HL-60 (cell line): ENCODE measurements at regions not wholly inside any gene's neighbourhood (a gene's known extent, or its start where the extent isn't known, plus 50 kb on each side); places are given as distances from the start of the nearest gene placed in this dataset.
"Not testable (repeated sequence)": the region's sequence is repeated elsewhere in the genome, so short reads cannot be mapped to it uniquely, and the experiment has no call there.

Experiments
- DNase-seq, 2 experiments: peaks; one replicate each; pipeline ENCODE4 v3.0.0-alpha.2; 2010 to 2020; ENCODE audit warnings: low read depth in 1 of 2, low spot score in 1 of 2
- H3K27ac ChIP-seq: fragments of 250-450 bp; sonication (Bioruptor Pico); replicated peaks from 2 replicates; pipeline ENCODE4 v1.5.1; 2020; ENCODE audit warnings: mild to moderate bottlenecking, moderate library complexity
- H3K27me3 ChIP-seq: fragments of 250-450 bp; sonication (Bioruptor Pico); 2 replicates; pipeline ENCODE4 v1.5.1; 2021; ENCODE audit warnings: mild to moderate bottlenecking, moderate library complexity; ENCODE audit not compliant: insufficient read depth, poor library complexity, severe bottlenecking
- H3K4me3 ChIP-seq: replicated peaks from 2 replicates; pipeline ENCODE4 v1.5.1; 2011; ENCODE audit warnings: mild to moderate bottlenecking, control low read depth, low read length; ENCODE audit not compliant: insufficient read depth
- GABPA ChIP-seq: IDR thresholded peaks from 2 replicates; pipeline ENCODE4 v1.6.1; 2012; ENCODE audit warnings: low read depth
- POLR2AphosphoS5 ChIP-seq: IDR thresholded peaks from 2 replicates; pipeline ENCODE4 v1.6.1; 2012; ENCODE audit warnings: low read depth
- SPI1 ChIP-seq: IDR thresholded peaks from 2 replicates; pipeline ENCODE4 v1.6.1; 2012; ENCODE audit warnings: low read depth, mild to moderate bottlenecking, borderline replicate concordance
- TF ChIP-seq, protein P1 (sequence below): IDR thresholded peaks from one replicate; pipeline ENCODE4 v1.5.1; 2011; ENCODE audit warnings: low read length, control low read depth, inconsistent platforms; ENCODE audit not compliant: insufficient read depth
- TF ChIP-seq, protein P2 (sequence below): IDR thresholded peaks from 2 replicates; pipeline ENCODE4 v1.6.1; 2012; ENCODE audit warnings: low read depth; ENCODE audit not compliant: insufficient replicate concordance

DNA sequence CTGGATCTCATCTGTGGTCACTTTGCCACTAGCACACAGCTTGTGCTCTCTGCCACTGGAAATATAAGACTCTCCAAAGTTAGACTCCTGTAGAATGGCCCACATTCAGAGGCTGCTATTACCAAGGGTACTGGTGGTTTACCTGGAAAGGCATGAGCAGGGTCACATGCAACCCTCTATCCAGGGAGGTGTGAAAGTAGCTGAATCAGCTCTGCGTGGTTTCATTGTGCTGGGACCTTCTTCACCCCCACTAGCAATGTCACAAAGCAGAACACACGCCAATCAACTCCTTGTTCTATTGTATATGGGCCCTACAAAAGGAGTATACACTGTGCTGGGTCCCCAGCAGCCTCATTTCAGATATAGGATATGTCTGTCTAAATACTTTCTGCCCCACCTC is 353.6 kb upstream of the AUTS2 start:
- Histone ChIP-seq H3K4me3 (no peak overlapping the region), H3K27me3 (no peaks in the 10 kb centered on the region), H3K27ac (no peak overlapping the region)
- TF ChIP-seq, protein P1, sequence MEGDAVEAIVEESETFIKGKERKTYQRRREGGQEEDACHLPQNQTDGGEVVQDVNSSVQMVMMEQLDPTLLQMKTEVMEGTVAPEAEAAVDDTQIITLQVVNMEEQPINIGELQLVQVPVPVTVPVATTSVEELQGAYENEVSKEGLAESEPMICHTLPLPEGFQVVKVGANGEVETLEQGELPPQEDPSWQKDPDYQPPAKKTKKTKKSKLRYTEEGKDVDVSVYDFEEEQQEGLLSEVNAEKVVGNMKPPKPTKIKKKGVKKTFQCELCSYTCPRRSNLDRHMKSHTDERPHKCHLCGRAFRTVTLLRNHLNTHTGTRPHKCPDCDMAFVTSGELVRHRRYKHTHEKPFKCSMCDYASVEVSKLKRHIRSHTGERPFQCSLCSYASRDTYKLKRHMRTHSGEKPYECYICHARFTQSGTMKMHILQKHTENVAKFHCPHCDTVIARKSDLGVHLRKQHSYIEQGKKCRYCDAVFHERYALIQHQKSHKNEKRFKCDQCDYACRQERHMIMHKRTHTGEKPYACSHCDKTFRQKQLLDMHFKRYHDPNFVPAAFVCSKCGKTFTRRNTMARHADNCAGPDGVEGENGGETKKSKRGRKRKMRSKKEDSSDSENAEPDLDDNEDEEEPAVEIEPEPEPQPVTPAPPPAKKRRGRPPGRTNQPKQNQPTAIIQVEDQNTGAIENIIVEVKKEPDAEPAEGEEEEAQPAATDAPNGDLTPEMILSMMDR, result no peak
- TF ChIP-seq GABPA (no peak), SPI1 (no peak), POLR2AphosphoS5 (no peak)
- TF ChIP-seq, protein P2, sequence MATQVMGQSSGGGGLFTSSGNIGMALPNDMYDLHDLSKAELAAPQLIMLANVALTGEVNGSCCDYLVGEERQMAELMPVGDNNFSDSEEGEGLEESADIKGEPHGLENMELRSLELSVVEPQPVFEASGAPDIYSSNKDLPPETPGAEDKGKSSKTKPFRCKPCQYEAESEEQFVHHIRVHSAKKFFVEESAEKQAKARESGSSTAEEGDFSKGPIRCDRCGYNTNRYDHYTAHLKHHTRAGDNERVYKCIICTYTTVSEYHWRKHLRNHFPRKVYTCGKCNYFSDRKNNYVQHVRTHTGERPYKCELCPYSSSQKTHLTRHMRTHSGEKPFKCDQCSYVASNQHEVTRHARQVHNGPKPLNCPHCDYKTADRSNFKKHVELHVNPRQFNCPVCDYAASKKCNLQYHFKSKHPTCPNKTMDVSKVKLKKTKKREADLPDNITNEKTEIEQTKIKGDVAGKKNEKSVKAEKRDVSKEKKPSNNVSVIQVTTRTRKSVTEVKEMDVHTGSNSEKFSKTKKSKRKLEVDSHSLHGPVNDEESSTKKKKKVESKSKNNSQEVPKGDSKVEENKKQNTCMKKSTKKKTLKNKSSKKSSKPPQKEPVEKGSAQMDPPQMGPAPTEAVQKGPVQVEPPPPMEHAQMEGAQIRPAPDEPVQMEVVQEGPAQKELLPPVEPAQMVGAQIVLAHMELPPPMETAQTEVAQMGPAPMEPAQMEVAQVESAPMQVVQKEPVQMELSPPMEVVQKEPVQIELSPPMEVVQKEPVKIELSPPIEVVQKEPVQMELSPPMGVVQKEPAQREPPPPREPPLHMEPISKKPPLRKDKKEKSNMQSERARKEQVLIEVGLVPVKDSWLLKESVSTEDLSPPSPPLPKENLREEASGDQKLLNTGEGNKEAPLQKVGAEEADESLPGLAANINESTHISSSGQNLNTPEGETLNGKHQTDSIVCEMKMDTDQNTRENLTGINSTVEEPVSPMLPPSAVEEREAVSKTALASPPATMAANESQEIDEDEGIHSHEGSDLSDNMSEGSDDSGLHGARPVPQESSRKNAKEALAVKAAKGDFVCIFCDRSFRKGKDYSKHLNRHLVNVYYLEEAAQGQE, result no peak
- no peak for DNase-seq

DNA sequence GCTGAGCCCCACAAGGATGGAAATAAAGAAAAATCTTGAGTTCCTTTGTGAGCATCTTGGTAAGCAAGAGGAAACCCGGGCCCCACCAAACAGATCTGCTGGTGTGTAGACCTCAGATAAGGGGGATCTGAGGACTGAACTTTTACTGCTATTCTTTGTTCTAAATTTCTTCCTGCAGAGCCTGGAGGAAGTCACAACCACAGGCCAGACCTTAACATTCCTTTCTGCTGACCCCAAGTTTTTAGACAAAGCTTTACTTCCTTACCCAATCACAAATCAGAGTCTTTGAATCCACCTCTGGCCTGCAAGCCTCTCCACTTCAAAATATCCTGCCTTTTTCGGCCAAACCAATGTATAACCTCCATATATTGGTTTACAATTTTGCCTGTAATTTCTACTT is 352.6 kb upstream of the AUTS2 start:
- Histone ChIP-seq H3K4me3 (no peak overlapping the region), H3K27ac (no peak overlapping the region), H3K27me3 (no peaks in the 10 kb centered on the region)
- no peak for DNase-seq
- TF ChIP-seq GABPA, result no peak
- TF ChIP-seq, protein P1, result no peak
- no peak for TF ChIP-seq POLR2AphosphoS5
- no peak for TF ChIP-seq SPI1
- TF ChIP-seq, protein P2, result no peak

DNA sequence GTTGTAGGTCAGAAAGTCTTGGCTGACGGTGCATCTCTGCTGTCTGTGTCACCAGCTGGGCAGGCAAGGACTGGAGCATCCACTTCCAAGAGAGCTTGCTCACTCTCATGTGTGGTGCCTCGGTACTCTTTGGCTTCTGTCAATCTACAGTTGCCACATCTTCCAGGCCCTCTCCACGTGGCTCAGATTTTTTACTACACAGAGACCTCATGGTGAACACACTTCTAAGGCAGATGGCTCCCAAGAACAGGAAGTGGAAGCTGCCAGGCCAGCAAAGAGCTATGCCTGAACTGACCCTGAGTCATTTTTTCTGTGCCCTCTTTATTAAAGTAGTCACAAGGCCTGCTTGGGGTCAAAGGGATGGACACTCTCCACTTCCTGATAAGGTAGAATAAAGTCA is 351.5 kb upstream of the AUTS2 start:
- Histone ChIP-seq H3K27me3 (no peaks in the 10 kb centered on the region), H3K4me3 (no peak overlapping the region), H3K27ac (no peak overlapping the region)
- DNase-seq, result no peak
- TF ChIP-seq, protein P1, result no peak

DNA sequence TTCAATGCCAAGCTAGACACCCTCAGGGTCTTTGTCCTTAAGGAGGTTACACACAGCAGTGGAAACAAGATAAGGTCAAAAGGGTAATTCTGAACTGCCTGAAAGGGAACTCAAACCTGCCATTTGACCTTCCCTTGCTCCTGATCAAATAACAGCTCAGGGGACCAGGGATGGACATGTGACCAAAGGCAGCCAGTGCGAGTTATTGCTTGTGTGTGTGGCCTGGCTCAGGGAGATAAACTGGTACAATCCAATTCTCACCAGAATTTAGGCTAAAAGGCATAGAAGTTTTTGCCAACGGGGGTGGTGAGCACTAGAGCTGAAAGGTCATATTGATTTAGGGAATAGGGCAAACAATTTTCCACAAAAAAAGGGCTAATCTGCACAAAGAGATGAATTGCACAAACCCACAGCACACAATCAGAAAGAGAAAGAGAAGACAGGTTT is 349.9 kb upstream of the AUTS2 start:
- DNase-seq, H3K4me3 ChIP-seq, H3K27ac ChIP-seq, H3K27me3 ChIP-seq: not testable (repeated sequence)
